HCT116 (cell line): ENCODE measurements at regions not wholly inside any gene's neighbourhood (a gene's known extent, or its start where the extent isn't known, plus 50 kb on each side); places are given as distances from the start of the nearest gene placed in this dataset.

ENCODE experiments used
- ATAC-seq: fragments of 200-7000 bp; cut with Tn5 transposase; 2 replicates; pipeline ENCODE4 v1.9.1; 2020; ENCODE audit warnings: mild to moderate bottlenecking, moderate library complexity
- BruUV-seq: library from RNA; stranded (reverse); fragments of 400-500 nt; replicated peaks from 2 replicates; lab custom pipeline; 2021; lab: Mats Ljungman, UMichigan
- CTCF ChIA-PET: fragments of 300-600 bp; sonication (Branson Sonifier 250); formaldehyde crosslinking; loops from one replicate; lab custom pipeline; 2021; ENCODE audit warnings: antibody characterized with exemption; lab: Charles Lee
- POLR2A ChIA-PET: fragments of 300-600, 350-600 bp; sonication (Branson Sonifier 250); formaldehyde crosslinking; loops from one replicate; lab custom pipeline; 2021; ENCODE audit warnings: antibody characterized with exemption; lab: Charles Lee
- RAD21 ChIA-PET, 2 experiments: fragments of 300-600 bp; sonication (Branson Sonifier 250); formaldehyde crosslinking; loops; one replicate each; lab custom pipeline; 2023; ENCODE audit warnings: low total read pairs in 2 of 2; ENCODE audit not compliant: uncharacterized antibody in 2 of 2, unreplicated experiment in 2 of 2, low non-redundant PET in 1 of 2; lab: Charles Lee
- DNase-seq: peaks from one replicate; pipeline ENCODE4 v3.0.0-alpha.2; 2010; ENCODE audit warnings: low read depth, low spot score
- H2AFZ ChIP-seq: fragments of 200-600 bp; shearing (Covaris generic), sonication (generic); 2 replicates; pipeline ENCODE4 v1.6.1; 2017; ENCODE audit warnings: low read depth, mixed run types, mixed read lengths, antibody characterized with exemption, low read length; ENCODE audit not compliant: poor library complexity, severe bottlenecking
- H3K27ac ChIP-seq: 2 replicates; pipeline ENCODE4 v1.5.1; 2012; ENCODE audit warnings: low read depth, low read length
- H3K27me3 ChIP-seq: fragments of 200-600 bp; sonication (generic); 2 replicates; pipeline ENCODE4 v1.6.1; 2016; ENCODE audit warnings: mixed run types, low read length, mixed read lengths; ENCODE audit not compliant: insufficient read depth
- H3K36me3 ChIP-seq, 2 experiments: fragments of 200-500 bp in 1 of 2; fragments of 200-600 bp in 1 of 2; sonication (Bioruptor generic) in 1 of 2; sonication (generic) in 1 of 2; 2 replicates each; pipeline versions ENCODE4 v1.5.1 to v1.6.1; 2014 to 2016; ENCODE audit warnings: low read length in 2 of 2, inconsistent platforms in 1 of 2, mixed read lengths in 1 of 2, mixed run types in 1 of 2; ENCODE audit not compliant: insufficient read depth in 2 of 2, control insufficient read depth in 1 of 2
- H3K4me1 ChIP-seq, 2 experiments: fragments of 200-600 bp in 1 of 2; sonication (generic) in 1 of 2; 2 replicates each; pipeline versions ENCODE4 v1.5.1 to v1.6.1; 2012 to 2017; ENCODE audit warnings: low read length in 2 of 2, inconsistent platforms in 1 of 2, mild to moderate bottlenecking in 1 of 2, mixed read lengths in 1 of 2, mixed run types in 1 of 2, moderate library complexity in 1 of 2; ENCODE audit not compliant: insufficient read depth in 2 of 2, control insufficient read depth in 1 of 2
- H3K4me2 ChIP-seq: fragments of 200-600 bp; sonication (generic); 2 replicates; pipeline ENCODE4 v1.6.1; 2017; ENCODE audit warnings: mixed run types, low read length, mixed read lengths
- H3K4me3 ChIP-seq, 2 experiments: fragments of 200-600 bp in 1 of 2; sonication (generic) in 1 of 2; replicated peaks in 1 of 2; 2 replicates each; pipeline ENCODE4 v1.5.1; 2011 to 2016; ENCODE audit warnings: low read length in 2 of 2, control low read depth in 1 of 2, low read depth in 1 of 2, mild to moderate bottlenecking in 1 of 2, mixed read lengths in 1 of 2, mixed run types in 1 of 2
- H3K79me2 ChIP-seq: fragments of 200-600 bp; sonication (generic); 2 replicates; pipeline ENCODE4 v1.6.1; 2017; ENCODE audit warnings: mild to moderate bottlenecking, mixed run types, low read length, moderate library complexity, mixed read lengths; ENCODE audit not compliant: insufficient read depth
- H3K9ac ChIP-seq: fragments of 200-600 bp; sonication (generic); 2 replicates; pipeline ENCODE4 v1.6.1; 2016; ENCODE audit warnings: low read length, mixed read lengths
- H3K9me2 ChIP-seq: fragments of 200-600 bp; sonication (generic), shearing (Covaris generic); 2 replicates; pipeline ENCODE4 v1.6.1; 2017; ENCODE audit warnings: mixed run types, mild to moderate bottlenecking, moderate library complexity; ENCODE audit not compliant: insufficient read depth
- H3K9me3 ChIP-seq, 2 experiments: fragments of 200-500 bp in 1 of 2; fragments of 200-600 bp in 1 of 2; sonication (Bioruptor generic) in 1 of 2; sonication (generic) in 1 of 2; 2 replicates each; pipeline ENCODE4 v1.6.1; 2014 to 2017; ENCODE audit warnings: low read length in 2 of 2, mixed read lengths in 2 of 2, inconsistent platforms in 1 of 2, low read depth in 1 of 2, mild to moderate bottlenecking in 1 of 2, mixed run types in 1 of 2, moderate library complexity in 1 of 2; ENCODE audit not compliant: control insufficient read depth in 1 of 2, insufficient read depth in 1 of 2
- H4K20me1 ChIP-seq: fragments of 200-600 bp; sonication (generic), shearing (Covaris generic); 2 replicates; pipeline ENCODE4 v1.6.1; 2017; ENCODE audit warnings: mixed run types, mild to moderate bottlenecking, moderate library complexity; ENCODE audit not compliant: insufficient read depth
- EZH2 ChIP-seq: fragments of 200-600 bp; sonication (generic); IDR thresholded peaks from 2 replicates; pipeline ENCODE4 v1.6.1; 2017; ENCODE audit warnings: antibody characterized with exemption, mixed run types
- POLR2AphosphoS5 ChIP-seq: IDR thresholded peaks from 2 replicates; pipeline ENCODE4 v1.6.1; 2011; ENCODE audit warnings: mild to moderate bottlenecking, low read depth, low read length, moderate library complexity
- TCF7L2 ChIP-seq: IDR thresholded peaks from 2 replicates; pipeline ENCODE4 v1.7.0; 2011; ENCODE audit warnings: borderline replicate concordance, inconsistent platforms; ENCODE audit not compliant: insufficient read depth, insufficient read length; ENCODE audit errors: extremely low read depth
- ZNF274 ChIP-seq: fragments of 200-500 bp; sonication (Bioruptor generic); IDR thresholded peaks from 2 replicates; pipeline ENCODE4 v1.6.1; 2014; ENCODE audit warnings: mild to moderate bottlenecking, low read depth, low read length, inconsistent platforms
- intact Hi-C: fragments of 100-400 bp; cut with micrococcal nuclease; formaldehyde crosslinking; loops from 2 replicates; pipeline ENCODE4 v1.10.0; 2022
- TF ChIP-seq, protein P1 (sequence below): IDR thresholded peaks from 2 replicates; pipeline ENCODE4 v1.6.1; 2011; ENCODE audit warnings: mild to moderate bottlenecking, low read length, moderate library complexity; ENCODE audit not compliant: insufficient replicate concordance; ENCODE audit errors: extremely low read depth
- TF ChIP-seq, protein P2 (sequence below): IDR thresholded peaks from 2 replicates; pipeline ENCODE4 v1.6.1; 2012; ENCODE audit warnings: low read depth
- TF ChIP-seq, protein P3 (sequence below): IDR thresholded peaks from 2 replicates; pipeline ENCODE4 v1.6.1; 2012
- TF ChIP-seq, protein P4 (sequence below): IDR thresholded peaks from 2 replicates; pipeline ENCODE4 v1.6.1; 2012

DNA sequence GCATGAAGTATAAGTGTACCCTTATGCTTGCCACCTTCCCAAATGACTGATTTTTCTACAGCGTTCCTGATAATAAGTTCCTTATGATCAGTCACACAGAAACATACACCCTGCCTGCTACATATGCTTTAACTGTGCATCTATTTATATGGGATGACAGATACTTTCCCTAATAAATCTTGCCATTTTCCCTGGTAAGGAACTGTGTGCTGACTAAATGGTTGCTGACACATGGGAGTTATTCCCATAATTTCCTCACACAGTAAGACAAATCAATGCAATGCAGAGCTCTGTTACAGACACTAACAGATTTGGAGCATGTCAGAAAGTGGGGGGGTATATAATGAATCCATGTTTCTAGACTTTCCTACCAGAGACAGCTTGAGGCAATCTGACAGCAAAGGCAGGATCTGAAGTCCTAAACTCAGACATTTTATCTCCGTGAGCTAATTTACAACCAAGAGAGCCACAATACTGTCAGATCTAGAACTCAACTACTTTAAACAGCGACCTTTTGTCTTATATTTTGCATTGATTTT lies 86.9 kb upstream of the TCF12 start:
- H3K9me3 ChIP-seq = no peaks in the 10 kb centered on the region
- H3K36me3 ChIP-seq = no peaks in the 10 kb centered on the region
- POLR2A ChIA-PET = no interaction called here
- H4K20me1 ChIP-seq = no peaks in the 10 kb centered on the region
- H3K4me1 ChIP-seq = no peaks in the 10 kb centered on the region
- no peaks in the 10 kb centered on the region for H3K9me2 ChIP-seq
- no peaks in the 10 kb centered on the region for H3K79me2 ChIP-seq
- TF ChIP-seq EZH2 (no peak), ZNF274 (no peak), TCF7L2 (no peak), POLR2AphosphoS5 (no peak)
- TF ChIP-seq, protein P1, sequence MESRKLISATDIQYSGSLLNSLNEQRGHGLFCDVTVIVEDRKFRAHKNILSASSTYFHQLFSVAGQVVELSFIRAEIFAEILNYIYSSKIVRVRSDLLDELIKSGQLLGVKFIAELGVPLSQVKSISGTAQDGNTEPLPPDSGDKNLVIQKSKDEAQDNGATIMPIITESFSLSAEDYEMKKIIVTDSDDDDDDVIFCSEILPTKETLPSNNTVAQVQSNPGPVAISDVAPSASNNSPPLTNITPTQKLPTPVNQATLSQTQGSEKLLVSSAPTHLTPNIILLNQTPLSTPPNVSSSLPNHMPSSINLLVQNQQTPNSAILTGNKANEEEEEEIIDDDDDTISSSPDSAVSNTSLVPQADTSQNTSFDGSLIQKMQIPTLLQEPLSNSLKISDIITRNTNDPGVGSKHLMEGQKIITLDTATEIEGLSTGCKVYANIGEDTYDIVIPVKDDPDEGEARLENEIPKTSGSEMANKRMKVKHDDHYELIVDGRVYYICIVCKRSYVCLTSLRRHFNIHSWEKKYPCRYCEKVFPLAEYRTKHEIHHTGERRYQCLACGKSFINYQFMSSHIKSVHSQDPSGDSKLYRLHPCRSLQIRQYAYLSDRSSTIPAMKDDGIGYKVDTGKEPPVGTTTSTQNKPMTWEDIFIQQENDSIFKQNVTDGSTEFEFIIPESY = no peak
- TF ChIP-seq, protein P2, sequence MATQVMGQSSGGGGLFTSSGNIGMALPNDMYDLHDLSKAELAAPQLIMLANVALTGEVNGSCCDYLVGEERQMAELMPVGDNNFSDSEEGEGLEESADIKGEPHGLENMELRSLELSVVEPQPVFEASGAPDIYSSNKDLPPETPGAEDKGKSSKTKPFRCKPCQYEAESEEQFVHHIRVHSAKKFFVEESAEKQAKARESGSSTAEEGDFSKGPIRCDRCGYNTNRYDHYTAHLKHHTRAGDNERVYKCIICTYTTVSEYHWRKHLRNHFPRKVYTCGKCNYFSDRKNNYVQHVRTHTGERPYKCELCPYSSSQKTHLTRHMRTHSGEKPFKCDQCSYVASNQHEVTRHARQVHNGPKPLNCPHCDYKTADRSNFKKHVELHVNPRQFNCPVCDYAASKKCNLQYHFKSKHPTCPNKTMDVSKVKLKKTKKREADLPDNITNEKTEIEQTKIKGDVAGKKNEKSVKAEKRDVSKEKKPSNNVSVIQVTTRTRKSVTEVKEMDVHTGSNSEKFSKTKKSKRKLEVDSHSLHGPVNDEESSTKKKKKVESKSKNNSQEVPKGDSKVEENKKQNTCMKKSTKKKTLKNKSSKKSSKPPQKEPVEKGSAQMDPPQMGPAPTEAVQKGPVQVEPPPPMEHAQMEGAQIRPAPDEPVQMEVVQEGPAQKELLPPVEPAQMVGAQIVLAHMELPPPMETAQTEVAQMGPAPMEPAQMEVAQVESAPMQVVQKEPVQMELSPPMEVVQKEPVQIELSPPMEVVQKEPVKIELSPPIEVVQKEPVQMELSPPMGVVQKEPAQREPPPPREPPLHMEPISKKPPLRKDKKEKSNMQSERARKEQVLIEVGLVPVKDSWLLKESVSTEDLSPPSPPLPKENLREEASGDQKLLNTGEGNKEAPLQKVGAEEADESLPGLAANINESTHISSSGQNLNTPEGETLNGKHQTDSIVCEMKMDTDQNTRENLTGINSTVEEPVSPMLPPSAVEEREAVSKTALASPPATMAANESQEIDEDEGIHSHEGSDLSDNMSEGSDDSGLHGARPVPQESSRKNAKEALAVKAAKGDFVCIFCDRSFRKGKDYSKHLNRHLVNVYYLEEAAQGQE = no peak
- TF ChIP-seq, protein P3, sequence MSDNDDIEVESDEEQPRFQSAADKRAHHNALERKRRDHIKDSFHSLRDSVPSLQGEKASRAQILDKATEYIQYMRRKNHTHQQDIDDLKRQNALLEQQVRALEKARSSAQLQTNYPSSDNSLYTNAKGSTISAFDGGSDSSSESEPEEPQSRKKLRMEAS = no peak
- TF ChIP-seq, protein P4, sequence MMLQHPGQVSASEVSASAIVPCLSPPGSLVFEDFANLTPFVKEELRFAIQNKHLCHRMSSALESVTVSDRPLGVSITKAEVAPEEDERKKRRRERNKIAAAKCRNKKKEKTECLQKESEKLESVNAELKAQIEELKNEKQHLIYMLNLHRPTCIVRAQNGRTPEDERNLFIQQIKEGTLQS = no peak
- TF ChIP-seq, all 23 proteins: peak for 0
- intact Hi-C loops = no loop called here
- no peak overlapping the region for H2AFZ ChIP-seq
- ChIA-PET CTCF (no interaction called here), RAD21 (no interaction called here)
- DNase-seq (no peak), ATAC-seq (no peak)
- no peak overlapping the region for H3K4me3 ChIP-seq
- no peak overlapping the region for H3K27ac ChIP-seq
- H3K4me2 ChIP-seq = no peak overlapping the region
- no peak overlapping the region for H3K9ac ChIP-seq
- BruUV-seq = no TSS peak
- no peaks in the 10 kb centered on the region for H3K27me3 ChIP-seq
